Naive B cell (primary cell): ENCODE measurements at regions not wholly inside any gene's neighbourhood (a gene's known extent, or its start where the extent isn't known, plus 50 kb on each side); places are given as distances from the start of the nearest gene placed in this dataset.
"Not testable (repeated sequence)": the region's sequence is repeated elsewhere in the genome, so short reads cannot be mapped to it uniquely, and the experiment has no call there.

Source experiments
- ATAC-seq, 2 donors: fragments of 150-1000 bp; cut with Tn5 transposase; 2 replicates each; pipeline ENCODE4 v1.10.0; 2021; ENCODE audit warnings: low read depth in 2 of 2, mild to moderate bottlenecking in 2 of 2, moderate library complexity in 2 of 2
- DNase-seq: peaks from one replicate; pipeline ENCODE4 v3.0.0; 2022
- H3K27ac Mint-ChIP-seq, 6 donors: one replicate each; pipeline ENCODE4 v1.8.0; 2020 to 2022; ENCODE audit warnings: mild to moderate bottlenecking in 6 of 6, mixed read lengths in 6 of 6, moderate library complexity in 5 of 6, inconsistent platforms in 2 of 6
- H3K27me3 Mint-ChIP-seq, 3 donors: one replicate each; pipeline ENCODE4 v1.8.0; 2021 to 2022; ENCODE audit warnings: mixed read lengths in 3 of 3, mild to moderate bottlenecking in 1 of 3
- H3K36me3 Mint-ChIP-seq, 2 donors: one replicate each; pipeline ENCODE4 v1.8.0; 2020 to 2022; ENCODE audit warnings: mixed read lengths in 2 of 2, inconsistent platforms in 1 of 2, mild to moderate bottlenecking in 1 of 2
- H3K4me1 Mint-ChIP-seq, 3 donors: one replicate each; pipeline ENCODE4 v1.8.0; 2020 to 2022; ENCODE audit warnings: mixed read lengths in 3 of 3, inconsistent platforms in 1 of 3, mild to moderate bottlenecking in 1 of 3, moderate library complexity in 1 of 3
- H3K4me3 Mint-ChIP-seq, 8 donors: one replicate each; pipeline ENCODE4 v1.8.0; 2020 to 2022; ENCODE audit warnings: mild to moderate bottlenecking in 8 of 8, mixed read lengths in 8 of 8, moderate library complexity in 8 of 8, inconsistent platforms in 2 of 8
- H3K9me3 Mint-ChIP-seq, 7 donors: one replicate each; pipeline ENCODE4 v1.8.0; 2020 to 2022; ENCODE audit warnings: mixed read lengths in 7 of 7, mild to moderate bottlenecking in 5 of 7, inconsistent platforms in 2 of 7, moderate library complexity in 1 of 7

DNA sequence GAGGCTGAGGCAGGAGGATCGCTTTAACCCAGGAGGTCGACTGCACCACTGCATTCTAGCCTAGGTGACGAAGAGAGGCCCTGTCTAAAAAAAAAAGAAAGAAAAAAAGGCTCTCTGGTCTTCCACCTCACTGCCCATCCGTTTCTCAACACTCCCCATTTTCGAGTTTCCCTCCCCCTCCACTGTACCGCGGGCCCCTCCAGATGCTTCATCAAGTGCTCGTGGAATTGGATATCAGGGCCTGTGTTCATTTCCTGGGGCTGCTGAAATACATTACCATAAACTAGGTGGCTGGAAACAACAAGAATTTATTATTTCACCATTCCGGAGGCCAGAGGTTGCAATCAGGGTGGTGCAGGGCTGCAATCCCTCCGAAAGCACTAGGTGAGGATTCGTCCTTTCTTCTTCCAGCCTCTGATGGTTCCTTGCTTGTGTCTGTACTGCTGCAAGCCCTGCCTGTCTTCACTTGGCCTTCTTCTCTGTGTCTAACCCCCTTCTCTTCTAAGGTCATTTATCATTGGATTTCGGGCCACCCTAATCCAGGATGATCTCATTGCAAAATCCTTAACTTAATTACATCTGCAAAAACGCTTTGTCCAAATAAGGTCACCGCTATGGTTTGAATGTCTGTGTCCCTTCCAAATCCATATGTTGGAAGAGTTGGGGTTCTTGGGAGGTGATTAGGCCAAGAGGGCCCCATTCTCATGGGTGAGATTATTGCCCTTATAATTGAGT is 135.1 kb downstream of the CRLF3 start:
- Mint-ChIP-seq H3K27ac (peak overlapping the region in 1 of 6 donors; percentile 16), H3K27me3 (peaks cover 18 to 45% (median 29%) of the 10 kb centered on the region in 3 donors), H3K4me1 (peaks cover 5 to 18% (median 10%) of the 10 kb centered on the region in 3 donors), H3K4me3 (peak overlapping the region in 1 of 8 donors; percentile 2)
- H3K36me3 Mint-ChIP-seq, ATAC-seq, DNase-seq, H3K9me3 Mint-ChIP-seq: not testable (repeated sequence)

DNA sequence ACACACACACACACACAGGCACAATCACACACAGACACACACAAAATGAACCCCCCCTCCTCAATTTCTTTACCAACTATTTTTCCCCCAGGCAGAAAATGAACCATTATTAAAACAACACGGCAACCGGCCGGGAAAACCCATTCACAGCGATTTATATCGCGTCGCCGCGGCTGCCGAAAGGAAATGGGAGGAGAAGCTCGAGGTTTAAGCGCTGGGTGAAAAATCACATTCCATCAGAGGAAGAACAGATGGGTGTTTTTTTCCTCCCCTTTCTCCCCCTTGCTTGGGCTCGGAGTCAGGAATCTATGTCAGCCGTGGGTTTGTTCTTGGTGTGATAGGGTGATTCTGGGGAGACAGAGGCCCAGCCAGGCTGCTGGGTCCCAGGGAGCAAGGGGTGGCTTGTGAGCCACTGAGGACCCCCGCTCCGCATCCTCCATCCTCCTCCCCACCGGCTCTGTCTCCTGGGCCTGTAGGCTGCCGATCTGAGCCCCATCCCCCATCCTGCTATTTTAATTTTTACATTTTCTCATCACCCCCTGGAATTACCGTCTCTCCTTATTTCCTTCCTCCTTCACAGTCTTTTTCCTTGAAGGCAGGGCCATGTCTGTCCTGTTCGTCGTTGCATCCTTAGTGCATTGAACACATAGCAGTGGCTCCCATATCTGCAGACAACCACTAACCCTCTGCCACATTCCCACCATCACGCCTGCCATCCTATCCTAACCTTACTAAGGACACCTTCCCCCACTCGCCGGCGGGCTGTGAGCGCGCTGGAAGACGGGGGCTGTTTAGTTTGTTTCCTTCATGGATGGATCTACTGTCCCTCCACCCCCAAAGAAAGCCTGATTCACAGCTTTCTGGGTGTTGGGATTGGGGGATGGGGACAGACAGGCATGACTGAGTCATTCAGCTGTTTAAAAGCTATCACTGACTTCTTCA is 137.7 kb downstream of the CRLF3 start:
- ATAC-seq = not testable (repeated sequence)

GRCh38 chr17:30682280-30682679 is 142.2 kb downstream of the CRLF3 start:
- not testable (repeated sequence) for H3K4me3 Mint-ChIP-seq, ATAC-seq, H3K36me3 Mint-ChIP-seq, H3K27ac Mint-ChIP-seq, DNase-seq
- Mint-ChIP-seq H3K27me3 (peaks cover 20 to 33% (median 22%) of the 10 kb centered on the region in 3 donors), H3K4me1 (peaks cover 0 to 11% (median 4%) of the 10 kb centered on the region in 3 donors), H3K9me3 (peaks cover 0 to 21% (median 6%) of the 10 kb centered on the region in 7 donors)

More for the DNA sequence above, 137.7 kb downstream of the CRLF3 start:
- Mint-ChIP-seq H3K4me1 (peaks cover 0 to 11% (median 4%) of the 10 kb centered on the region in 3 donors), H3K4me3 (peak overlapping the region in 2 of 8 donors; percentile 47 to 56), H3K27ac (peak overlapping the region in 1 of 6 donors; percentile 74), H3K9me3 (peaks cover 0 to 12% (median 0%) of the 10 kb centered on the region in 7 donors), H3K27me3 (peaks cover 13 to 47% (median 29%) of the 10 kb centered on the region in 3 donors)
- DNase-seq, H3K36me3 Mint-ChIP-seq: not testable (repeated sequence)

GRCh38 chr17:30680681-30681080 is 143.8 kb downstream of the CRLF3 start:
- Mint-ChIP-seq H3K9me3 (peaks cover 0 to 21% (median 10%) of the 10 kb centered on the region in 7 donors), H3K27me3 (peaks cover 8 to 22% (median 9%) of the 10 kb centered on the region in 3 donors), H3K36me3 (peaks cover 4 to 15% of the 10 kb centered on the region in 2 donors), H3K27ac (peak overlapping the region in 1 of 6 donors; percentile 24)
- not testable (repeated sequence) for H3K4me3 Mint-ChIP-seq, ATAC-seq, DNase-seq, H3K4me1 Mint-ChIP-seq

- Mint-ChIP-seq H3K4me3 (no peak overlapping the region), H3K36me3 (peaks cover 4 to 7% of the 10 kb centered on the region in 2 donors), H3K27me3 (peaks cover 0 to 7% (median 5%) of the 10 kb centered on the region in 3 donors), H3K27ac (peak overlapping the region in 1 of 6 donors; percentile 8), H3K4me1 (no peaks in the 10 kb centered on the region), H3K9me3 (peaks cover 0 to 15% (median 10%) of the 10 kb centered on the region in 7 donors)
- DNase-seq (no peak), ATAC-seq (no peak)
Measured at GRCh38 chr17:30677550-30678249, 146.8 kb downstream of the CRLF3 start.

- not testable (repeated sequence) for H3K27me3 Mint-ChIP-seq, DNase-seq, H3K4me3 Mint-ChIP-seq, H3K27ac Mint-ChIP-seq, ATAC-seq, H3K36me3 Mint-ChIP-seq, H3K4me1 Mint-ChIP-seq
- peaks cover 0 to 15% (median 10%) of the 10 kb centered on the region in 7 donors for H3K9me3 Mint-ChIP-seq
Measured at GRCh38 chr17:30675777-30676492, 148.6 kb downstream of the CRLF3 start.

DNA sequence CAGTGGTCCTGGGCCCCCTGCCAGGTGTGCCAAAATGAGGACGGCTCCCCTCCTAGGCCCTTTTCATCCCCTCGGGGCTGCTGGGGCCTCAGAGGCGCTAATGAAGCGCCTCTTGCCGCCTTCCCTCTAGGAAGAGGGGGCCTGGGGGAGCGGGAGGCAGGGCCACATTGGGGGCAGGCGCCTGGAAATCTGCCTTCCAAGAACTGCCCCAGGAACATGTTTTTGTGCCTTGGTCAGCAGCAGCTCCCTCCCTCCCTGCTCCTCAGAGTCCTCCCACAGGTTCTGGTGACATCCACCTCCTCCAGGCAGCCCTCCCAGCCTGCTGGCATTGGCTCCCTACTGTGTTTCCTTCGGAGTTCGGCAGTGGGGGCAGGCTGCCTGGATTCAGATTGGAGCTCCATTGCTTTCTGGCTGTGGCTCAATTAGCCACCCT is 155.3 kb downstream of the CRLF3 start:
- not testable (repeated sequence) for H3K27ac Mint-ChIP-seq, ATAC-seq, H3K27me3 Mint-ChIP-seq, H3K9me3 Mint-ChIP-seq, H3K4me1 Mint-ChIP-seq, H3K36me3 Mint-ChIP-seq, DNase-seq
- H3K4me3 Mint-ChIP-seq = peak overlapping the region in 7 of 8 donors; percentile 7 to 89 (median 75)

GRCh38 chr17:30668360-30669181 is 155.9 kb downstream of the CRLF3 start:
- H3K4me3 Mint-ChIP-seq = peak overlapping the region; percentile 7 to 89 (median 76)
- H3K4me1 Mint-ChIP-seq, DNase-seq, H3K27me3 Mint-ChIP-seq, H3K36me3 Mint-ChIP-seq, H3K9me3 Mint-ChIP-seq: not testable (repeated sequence)
- peak; percentile 23 to 32 for ATAC-seq
- peak overlapping the region in 1 of 6 donors; percentile 21 for H3K27ac Mint-ChIP-seq

DNA sequence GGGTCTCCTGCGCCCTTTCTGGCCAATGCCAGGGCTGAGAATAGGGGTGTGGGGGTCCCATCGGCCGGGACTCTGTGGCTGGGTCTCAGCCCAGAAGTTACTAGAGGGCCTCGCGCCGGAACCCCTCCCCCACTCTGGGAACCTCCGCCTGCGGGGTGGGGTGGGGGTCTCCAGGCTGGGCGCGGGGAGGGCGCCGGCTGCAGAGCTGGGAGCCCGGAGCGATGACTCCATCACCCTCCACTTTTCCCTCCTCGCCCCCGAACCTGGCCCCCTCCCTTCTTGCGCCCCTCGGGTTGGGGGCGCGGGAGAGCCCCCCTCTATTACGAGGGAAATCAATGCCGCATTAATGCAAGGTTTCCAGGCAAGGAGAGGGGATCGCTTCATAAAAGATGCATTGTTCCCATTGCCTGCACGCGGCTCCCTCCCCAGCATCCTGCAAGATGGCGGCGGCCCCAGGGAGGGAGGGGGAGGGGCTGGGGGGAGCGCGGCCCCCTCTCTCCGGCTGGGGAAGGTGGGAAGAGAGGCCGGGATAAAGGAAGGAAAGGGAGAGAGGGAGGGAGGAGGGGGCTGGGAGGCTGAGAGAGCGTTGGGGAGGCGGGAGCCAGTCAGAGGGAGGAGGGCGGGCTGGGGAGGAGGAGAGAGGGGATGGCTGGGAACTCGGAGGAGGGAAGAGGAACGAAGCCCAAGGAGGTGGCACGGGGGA is 156.7 kb downstream of the CRLF3 start:
- not testable (repeated sequence) for DNase-seq, H3K4me1 Mint-ChIP-seq, H3K27ac Mint-ChIP-seq, H3K9me3 Mint-ChIP-seq, H3K36me3 Mint-ChIP-seq, H3K27me3 Mint-ChIP-seq
- peak; percentile 64 for ATAC-seq
- peak overlapping the region in 7 of 8 donors; percentile 25 to 81 (median 62) for H3K4me3 Mint-ChIP-seq

GRCh38 chr17:30666838-30667656 is 157.4 kb downstream of the CRLF3 start:
- H3K4me3 Mint-ChIP-seq = peak overlapping the region; percentile 47 to 89 (median 64)
- not testable (repeated sequence) for H3K4me1 Mint-ChIP-seq, DNase-seq, ATAC-seq, H3K9me3 Mint-ChIP-seq, H3K27me3 Mint-ChIP-seq, H3K36me3 Mint-ChIP-seq
- H3K27ac Mint-ChIP-seq = peak overlapping the region in 2 of 6 donors; percentile 15 to 54
